Caco-2 (cell line): ENCODE measurements at regions not wholly inside any gene's neighbourhood (a gene's known extent, or its start where the extent isn't known, plus 50 kb on each side); places are given as distances from the start of the nearest gene placed in this dataset.

Experiments
- BruUV-seq: library from RNA; stranded (reverse); fragments of 400-500 nt; replicated peaks from 2 replicates; lab custom pipeline; 2021; lab: Mats Ljungman, UMichigan
- CTCF ChIA-PET: fragments of 300-600 bp; sonication (Branson Sonifier 250); formaldehyde crosslinking; loops from one replicate; lab custom pipeline; 2022; ENCODE audit warnings: antibody characterized with exemption; lab: Charles Lee
- POLR2A ChIA-PET: fragments of 300-600 bp; sonication (Branson Sonifier 250); formaldehyde crosslinking; loops from one replicate; lab custom pipeline; 2022; ENCODE audit warnings: antibody characterized with exemption; lab: Charles Lee
- DNase-seq, 2 experiments: peaks; one replicate each; pipeline versions ENCODE4 v3.0.0 to v3.0.0-alpha.2; 2020 to 2022
- H3K27me3 ChIP-seq: replicated peaks from 2 replicates; pipeline ENCODE4 v1.6.0; 2011; ENCODE audit warnings: low read length; ENCODE audit not compliant: control insufficient read depth, insufficient read depth
- H3K36me3 ChIP-seq: 2 replicates; pipeline ENCODE4 v1.5.1; 2011; ENCODE audit warnings: low read length; ENCODE audit not compliant: control insufficient read depth, insufficient read depth
- H3K4me1 ChIP-seq: fragments of 250-450 bp; sonication (Bioruptor Pico); 2 replicates; pipeline ENCODE4 v1.5.1; 2020; ENCODE audit warnings: mild to moderate bottlenecking
- H3K4me3 ChIP-seq: 2 replicates; pipeline ENCODE4 v1.5.1; 2011; ENCODE audit warnings: low read depth, mild to moderate bottlenecking, control low read depth, low read length
- H3K9me3 ChIP-seq: fragments of 250-450 bp; sonication (Bioruptor Pico); 2 replicates; pipeline ENCODE4 v1.5.1; 2020; ENCODE audit warnings: mild to moderate bottlenecking, moderate library complexity
- H3K27ac Mint-ChIP-seq: one replicate; pipeline ENCODE4 v1.8.0; 2022; ENCODE audit warnings: mixed read lengths; ENCODE audit not compliant: unreplicated experiment
- H3K27me3 Mint-ChIP-seq: one replicate; pipeline ENCODE4 v1.8.0; 2022; ENCODE audit warnings: mixed read lengths; ENCODE audit not compliant: insufficient read depth, unreplicated experiment
- H3K36me3 Mint-ChIP-seq: one replicate; pipeline ENCODE4 v1.8.0; 2022; ENCODE audit warnings: mild to moderate bottlenecking, mixed read lengths; ENCODE audit not compliant: insufficient read depth, unreplicated experiment
- H3K4me1 Mint-ChIP-seq: one replicate; pipeline ENCODE4 v1.8.0; 2022; ENCODE audit warnings: low read depth, mixed read lengths; ENCODE audit not compliant: unreplicated experiment
- H3K4me3 Mint-ChIP-seq: one replicate; pipeline ENCODE4 v1.8.0; 2022; ENCODE audit warnings: mild to moderate bottlenecking, moderate library complexity, mixed read lengths; ENCODE audit not compliant: unreplicated experiment
- H3K9me3 Mint-ChIP-seq: one replicate; pipeline ENCODE4 v1.8.0; 2022; ENCODE audit warnings: mixed read lengths; ENCODE audit not compliant: unreplicated experiment
- intact Hi-C: fragments of 100-400 bp; cut with micrococcal nuclease; formaldehyde crosslinking; loops from one replicate; pipeline ENCODE4 v1.10.0; 2022; ENCODE audit not compliant: unreplicated experiment
- TF ChIP-seq, protein P1 (sequence below), 2 experiments: fragments of 200-600 bp in 1 of 2; IDR thresholded peaks; 1 replicate in 1 of 2; 2 replicates in 1 of 2; pipeline versions ENCODE4 v1.5.1 to v1.8.0; 2011 to 2022; ENCODE audit warnings: antibody characterized with exemption in 1 of 2, control low read depth in 1 of 2, inconsistent platforms in 1 of 2, low read depth in 1 of 2, low read length in 1 of 2, mild to moderate bottlenecking in 1 of 2, moderate library complexity in 1 of 2; ENCODE audit not compliant: insufficient read depth in 1 of 2, severe bottlenecking in 1 of 2, unreplicated experiment in 1 of 2

- Mint-ChIP-seq H3K36me3 (no peaks in the 10 kb centered on the region), H3K4me3 (no peak overlapping the region), H3K27me3 (no peaks in the 10 kb centered on the region), H3K4me1 (no peaks in the 10 kb centered on the region), H3K9me3 (no peaks in the 10 kb centered on the region), H3K27ac (no peak overlapping the region)
- BruUV-seq, result no TSS peak
- POLR2A ChIA-PET, result no interaction called here
- TF ChIP-seq, protein P1, sequence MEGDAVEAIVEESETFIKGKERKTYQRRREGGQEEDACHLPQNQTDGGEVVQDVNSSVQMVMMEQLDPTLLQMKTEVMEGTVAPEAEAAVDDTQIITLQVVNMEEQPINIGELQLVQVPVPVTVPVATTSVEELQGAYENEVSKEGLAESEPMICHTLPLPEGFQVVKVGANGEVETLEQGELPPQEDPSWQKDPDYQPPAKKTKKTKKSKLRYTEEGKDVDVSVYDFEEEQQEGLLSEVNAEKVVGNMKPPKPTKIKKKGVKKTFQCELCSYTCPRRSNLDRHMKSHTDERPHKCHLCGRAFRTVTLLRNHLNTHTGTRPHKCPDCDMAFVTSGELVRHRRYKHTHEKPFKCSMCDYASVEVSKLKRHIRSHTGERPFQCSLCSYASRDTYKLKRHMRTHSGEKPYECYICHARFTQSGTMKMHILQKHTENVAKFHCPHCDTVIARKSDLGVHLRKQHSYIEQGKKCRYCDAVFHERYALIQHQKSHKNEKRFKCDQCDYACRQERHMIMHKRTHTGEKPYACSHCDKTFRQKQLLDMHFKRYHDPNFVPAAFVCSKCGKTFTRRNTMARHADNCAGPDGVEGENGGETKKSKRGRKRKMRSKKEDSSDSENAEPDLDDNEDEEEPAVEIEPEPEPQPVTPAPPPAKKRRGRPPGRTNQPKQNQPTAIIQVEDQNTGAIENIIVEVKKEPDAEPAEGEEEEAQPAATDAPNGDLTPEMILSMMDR (IDR thresholded peaks at IDR 0.05; ENCODE audit: insufficient read depth in 1 of 2, low read depth in 1 of 2, low read length in 1 of 2, severe bottlenecking in 1 of 2, unreplicated experiment in 1 of 2), result no peak
- Histone ChIP-seq H3K36me3 (no peaks in the 10 kb centered on the region), H3K4me1 (no peaks in the 10 kb centered on the region), H3K9me3 (no peaks in the 10 kb centered on the region), H3K27me3 (no peaks in the 10 kb centered on the region), H3K4me3 (no peak overlapping the region)
- intact Hi-C loops, result no loop called here
- DNase-seq, result no peak
- CTCF ChIA-PET, result no interaction called here
Measured at GRCh38 chr5:143527808-143528207, 124.3 kb upstream of the NR3C1 start.

DNA sequence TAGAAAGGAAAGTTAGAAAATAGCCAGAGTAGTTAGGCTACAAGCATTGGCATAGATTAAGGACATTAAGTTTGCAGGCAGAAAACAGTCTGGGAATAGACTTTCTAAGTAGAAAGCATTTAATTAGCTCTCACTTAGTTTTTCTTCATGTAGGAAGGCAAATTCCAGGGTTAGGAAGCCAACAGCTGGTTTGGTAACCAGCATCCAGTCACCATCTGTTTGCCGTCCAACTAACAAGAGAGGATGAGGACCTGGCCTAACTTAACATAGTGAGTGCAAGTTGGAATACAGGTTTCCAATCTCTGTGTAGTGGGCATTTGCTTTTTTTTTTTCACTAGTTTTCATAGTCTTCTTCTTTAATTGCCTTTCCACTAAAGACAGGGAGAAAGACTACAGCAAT lies 121.7 kb upstream of the NR3C1 start:
- Histone ChIP-seq H3K36me3 (no peaks in the 10 kb centered on the region), H3K4me3 (no peak overlapping the region), H3K9me3 (no peaks in the 10 kb centered on the region), H3K27me3 (no peaks in the 10 kb centered on the region), H3K4me1 (no peaks in the 10 kb centered on the region)
- POLR2A ChIA-PET, result no interaction called here
- no peaks in the 10 kb centered on the region for H3K27me3 Mint-ChIP-seq
- no peak overlapping the region for H3K27ac Mint-ChIP-seq
- H3K9me3 Mint-ChIP-seq, result no peaks in the 10 kb centered on the region
- DNase-seq, result no peak
- H3K36me3 Mint-ChIP-seq, result no peaks in the 10 kb centered on the region
- no peaks in the 10 kb centered on the region for H3K4me1 Mint-ChIP-seq
- BruUV-seq, result no TSS peak
- TF ChIP-seq, protein P1 (IDR thresholded peaks at IDR 0.05; ENCODE audit: insufficient read depth in 1 of 2, low read depth in 1 of 2, low read length in 1 of 2, severe bottlenecking in 1 of 2, unreplicated experiment in 1 of 2), result no peak
- CTCF ChIA-PET, result no interaction called here
- H3K4me3 Mint-ChIP-seq, result no peak overlapping the region
- intact Hi-C loops, result no loop called here

GRCh38 chr5:143524338-143524945 lies 121.0 kb upstream of the NR3C1 start:
- Histone ChIP-seq H3K4me3 (no peak overlapping the region), H3K27me3 (no peaks in the 10 kb centered on the region), H3K9me3 (no peaks in the 10 kb centered on the region), H3K4me1 (no peaks in the 10 kb centered on the region), H3K36me3 (no peaks in the 10 kb centered on the region)
- DNase-seq, result no peak
- TF ChIP-seq, protein P1 (IDR thresholded peaks at IDR 0.05; ENCODE audit: insufficient read depth in 1 of 2, low read depth in 1 of 2, low read length in 1 of 2, severe bottlenecking in 1 of 2, unreplicated experiment in 1 of 2), result no peak
- Mint-ChIP-seq H3K36me3 (no peaks in the 10 kb centered on the region), H3K9me3 (no peaks in the 10 kb centered on the region), H3K27me3 (no peaks in the 10 kb centered on the region), H3K4me1 (no peaks in the 10 kb centered on the region), H3K4me3 (no peak overlapping the region), H3K27ac (no peak overlapping the region)
- CTCF ChIA-PET, result no interaction called here
- BruUV-seq, result no TSS peak
- intact Hi-C loops, result no loop called here
- POLR2A ChIA-PET, result no interaction called here
